SK-N-SH treated with all-trans-retinoic acid at 6 μM for 48 hours (cell line): ENCODE measurements at regions not wholly inside any gene's neighbourhood (a gene's known extent, or its start where the extent isn't known, plus 50 kb on each side); places are given as distances from the start of the nearest gene placed in this dataset.

ENCODE experiments used
- ATAC-seq: fragments of 200-7000 bp; cut with Tn5 transposase; 3 replicates; pipeline ENCODE4 v1.9.1; 2020; ENCODE audit warnings: mild to moderate bottlenecking, moderate library complexity
- ARNTL ChIP-seq: fragments of 450-650 bp; formaldehyde crosslinking; IDR thresholded peaks from 2 replicates; pipeline ENCODE4 v1.5.0; 2020; ENCODE audit warnings: low read depth, mild to moderate bottlenecking, moderate library complexity, borderline replicate concordance
- CSDC2 ChIP-seq: fragments of 250-450 bp; sonication (Bioruptor Pico); IDR thresholded peaks from 2 replicates; pipeline ENCODE4 v1.5.0; 2020; ENCODE audit warnings: mild to moderate bottlenecking, moderate library complexity
- ESRRG ChIP-seq: fragments of 250-450 bp; sonication (Bioruptor Pico); IDR thresholded peaks from 2 replicates; pipeline ENCODE4 v1.6.1; 2021; ENCODE audit warnings: mild to moderate bottlenecking
- ISL1 ChIP-seq: fragments of 250-450 bp; sonication (Bioruptor Pico); IDR thresholded peaks from 2 replicates; pipeline ENCODE4 v2.1.2; 2022; ENCODE audit warnings: mild to moderate bottlenecking, moderate library complexity
- OSR1 ChIP-seq: fragments of 250-450 bp; sonication (Bioruptor Pico); IDR thresholded peaks from 2 replicates; pipeline ENCODE4 v1.8.0; 2022; ENCODE audit warnings: moderate library complexity, mild to moderate bottlenecking, inconsistent platforms
- PATZ1 ChIP-seq: fragments of 250-450 bp; sonication (Bioruptor Pico); IDR thresholded peaks from 2 replicates; pipeline ENCODE4 v1.8.0; 2020; ENCODE audit warnings: mild to moderate bottlenecking, moderate library complexity, borderline replicate concordance
- POU6F1 ChIP-seq: fragments of 250-450 bp; sonication (Bioruptor Pico); IDR thresholded peaks from 2 replicates; pipeline ENCODE4 v1.8.0; 2021; ENCODE audit warnings: low read depth, mild to moderate bottlenecking, moderate library complexity, borderline replicate concordance
- PPARA ChIP-seq: fragments of 250-450 bp; sonication (Bioruptor Pico); IDR thresholded peaks from 2 replicates; pipeline ENCODE4 v1.5.0; 2020; ENCODE audit warnings: mild to moderate bottlenecking, borderline replicate concordance
- RARB ChIP-seq: fragments of 250-450 bp; sonication (Bioruptor Pico); IDR thresholded peaks from 2 replicates; pipeline ENCODE4 v1.8.0; 2021; ENCODE audit warnings: mild to moderate bottlenecking, moderate library complexity
- SNAI2 ChIP-seq: fragments of 250-450 bp; sonication (Bioruptor Pico); IDR thresholded peaks from 2 replicates; pipeline ENCODE4 v1.5.0; 2020; ENCODE audit warnings: mild to moderate bottlenecking, moderate library complexity
- TCF4 ChIP-seq: fragments of 250-450 bp; sonication (Bioruptor Pico); IDR thresholded peaks from 2 replicates; pipeline ENCODE4 v1.8.0; 2021; ENCODE audit warnings: mild to moderate bottlenecking, moderate library complexity, borderline replicate concordance
- TOX ChIP-seq: fragments of 250-450 bp; sonication (Bioruptor Pico); IDR thresholded peaks from 2 replicates; pipeline ENCODE4 v1.8.0; 2021; ENCODE audit warnings: mild to moderate bottlenecking, moderate library complexity, borderline replicate concordance
- TSHZ2 ChIP-seq: fragments of 250-450 bp; sonication (Bioruptor Pico); IDR thresholded peaks from 2 replicates; pipeline ENCODE4 v1.5.0; 2020; ENCODE audit warnings: mild to moderate bottlenecking, moderate library complexity
- ZC3H10 ChIP-seq: fragments of 250-450 bp; sonication (Bioruptor Pico); IDR thresholded peaks from 2 replicates; pipeline ENCODE4 v1.5.1; 2021; ENCODE audit warnings: mild to moderate bottlenecking, moderate library complexity
- ZFP30 ChIP-seq: fragments of 450-650 bp; formaldehyde crosslinking; IDR thresholded peaks from 2 replicates; pipeline ENCODE4 v1.5.0; 2022; ENCODE audit warnings: mild to moderate bottlenecking, moderate library complexity
- ZNF565 ChIP-seq: fragments of 450-650 bp; formaldehyde crosslinking; conservative IDR thresholded peaks from 2 replicates; pipeline ENCODE4 v1.5.0; 2020; ENCODE audit warnings: low read depth, mild to moderate bottlenecking, moderate library complexity
- ZNF70 ChIP-seq: fragments of 450-650 bp; formaldehyde crosslinking; IDR thresholded peaks from 2 replicates; pipeline ENCODE4 v1.5.0; 2020; ENCODE audit warnings: mild to moderate bottlenecking, moderate library complexity
- ZNF8 ChIP-seq: fragments of 450-650 bp; formaldehyde crosslinking; IDR thresholded peaks from 2 replicates; pipeline ENCODE4 v1.5.0; 2020; ENCODE audit warnings: mild to moderate bottlenecking, moderate library complexity

GRCh38 chr1:229874136-229874535 lies 192.9 kb upstream of the GALNT2 start (continued):
- TF ChIP-seq TOX (CRISPR knock-in tag) (no peak), ZNF8 (CRISPR knock-in tag) (no peak), ZNF565 (CRISPR knock-in tag) (no peak)
- TF ChIP-seq, all 23 proteins: peak for 0

- no peak for ATAC-seq
- TF ChIP-seq TCF4 (CRISPR knock-in tag) (no peak), CSDC2 (no peak), POU6F1 (CRISPR knock-in tag) (no peak), TOX (CRISPR knock-in tag) (no peak), SNAI2 (CRISPR knock-in tag) (no peak), TSHZ2 (no peak), ISL1 (CRISPR knock-in tag) (no peak), ZNF8 (CRISPR knock-in tag) (no peak), OSR1 (CRISPR knock-in tag) (no peak), ZNF565 (CRISPR knock-in tag) (no peak), ZFP30 (no peak), ARNTL (CRISPR knock-in tag) (no peak), ZNF70 (CRISPR knock-in tag) (no peak), PATZ1 (CRISPR knock-in tag) (no peak)
Measured at GRCh38 chr1:229874609-229875008, 192.4 kb upstream of the GALNT2 start.

- no peak for TF ChIP-seq ZC3H10 (CRISPR knock-in tag)
Measured at GRCh38 chr1:229875086-229875485, 192.0 kb upstream of the GALNT2 start.

GRCh38 chr1:229879746-229880145 lies 187.3 kb upstream of the GALNT2 start:
- ATAC-seq: no peak
- TF ChIP-seq ESRRG (CRISPR knock-in tag): no peak
- TF ChIP-seq TSHZ2: no peak
- no peak for TF ChIP-seq RARB (CRISPR knock-in tag)
- TF ChIP-seq ZNF70 (CRISPR knock-in tag): no peak
- TF ChIP-seq ZC3H10 (CRISPR knock-in tag): no peak
- TF ChIP-seq CSDC2: no peak
- no peak for TF ChIP-seq TCF4 (CRISPR knock-in tag)
- TF ChIP-seq ISL1 (CRISPR knock-in tag): no peak
- no peak for TF ChIP-seq TOX (CRISPR knock-in tag)
- no peak for TF ChIP-seq PPARA (CRISPR knock-in tag)

More at GRCh38 chr1:229875086-229875485, 192.0 kb upstream of the GALNT2 start:
- ATAC-seq: no peak
